ENCODE measurements at regions not wholly inside any gene's neighbourhood (a gene's known extent, or its start where the extent isn't known, plus 50 kb on each side); places are given as distances from the start of the nearest gene placed in this dataset.

DNA sequence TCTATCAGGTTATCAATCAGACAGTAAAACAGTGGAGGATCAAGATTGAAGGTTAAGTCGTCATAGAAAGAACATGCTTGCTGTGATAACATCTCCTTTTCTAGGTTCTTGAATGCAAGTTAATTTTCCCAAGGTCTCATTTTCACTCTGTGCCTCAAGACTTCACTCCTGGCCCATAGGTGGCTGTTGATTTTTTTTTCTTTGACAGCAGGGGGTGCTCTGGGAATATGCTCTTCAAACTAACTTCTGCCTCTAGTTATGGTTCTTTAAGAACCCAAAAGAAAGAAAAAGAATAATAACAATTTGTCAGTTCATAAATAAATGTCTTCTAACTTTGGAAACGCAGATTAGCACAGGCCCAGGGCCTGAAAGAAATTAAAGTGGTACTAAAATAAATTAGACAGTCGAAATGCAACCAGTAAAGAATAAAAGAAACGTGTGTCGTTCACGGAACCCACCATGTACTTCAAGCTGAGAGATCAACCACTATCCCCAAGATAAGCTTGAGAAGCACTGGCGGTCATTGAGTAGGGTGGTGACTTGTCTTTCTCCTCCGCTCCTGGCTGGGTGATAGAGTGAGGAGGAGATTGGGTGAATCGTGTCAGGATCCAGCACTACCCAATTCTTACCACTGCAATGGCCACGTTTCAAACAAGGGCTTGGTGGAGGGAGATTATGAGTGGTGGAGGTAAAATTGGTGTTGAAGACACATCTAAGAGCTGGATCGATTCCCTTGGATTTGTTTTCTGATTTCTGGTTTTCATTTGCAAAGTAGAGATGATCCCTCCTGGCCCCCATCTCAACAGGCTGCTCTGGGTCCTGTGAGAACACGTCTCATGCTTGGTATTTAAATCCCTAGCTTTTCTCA is 93.4 kb upstream of the IRX4 start:
- peak; percentile 31 for DNase-seq (ENCODE audit: low spot score)

DNA sequence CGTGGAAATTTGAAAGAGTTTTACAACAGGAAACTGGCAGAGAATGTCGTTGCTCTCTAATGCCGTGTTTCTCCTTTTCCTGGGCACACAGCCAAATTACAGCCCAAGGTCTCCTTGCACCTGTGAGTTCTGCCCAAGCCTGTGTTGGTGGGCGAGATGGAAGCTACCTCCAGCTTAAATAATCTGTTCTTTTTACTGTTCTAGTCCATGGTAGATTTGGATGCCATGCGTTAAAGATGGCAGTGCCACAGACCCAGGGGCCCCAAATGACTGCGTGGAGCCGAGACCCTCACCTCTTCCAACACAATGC is 92.6 kb upstream of the IRX4 start:
- DNase-seq (ENCODE audit: low spot score) = peak; percentile 33

DNA sequence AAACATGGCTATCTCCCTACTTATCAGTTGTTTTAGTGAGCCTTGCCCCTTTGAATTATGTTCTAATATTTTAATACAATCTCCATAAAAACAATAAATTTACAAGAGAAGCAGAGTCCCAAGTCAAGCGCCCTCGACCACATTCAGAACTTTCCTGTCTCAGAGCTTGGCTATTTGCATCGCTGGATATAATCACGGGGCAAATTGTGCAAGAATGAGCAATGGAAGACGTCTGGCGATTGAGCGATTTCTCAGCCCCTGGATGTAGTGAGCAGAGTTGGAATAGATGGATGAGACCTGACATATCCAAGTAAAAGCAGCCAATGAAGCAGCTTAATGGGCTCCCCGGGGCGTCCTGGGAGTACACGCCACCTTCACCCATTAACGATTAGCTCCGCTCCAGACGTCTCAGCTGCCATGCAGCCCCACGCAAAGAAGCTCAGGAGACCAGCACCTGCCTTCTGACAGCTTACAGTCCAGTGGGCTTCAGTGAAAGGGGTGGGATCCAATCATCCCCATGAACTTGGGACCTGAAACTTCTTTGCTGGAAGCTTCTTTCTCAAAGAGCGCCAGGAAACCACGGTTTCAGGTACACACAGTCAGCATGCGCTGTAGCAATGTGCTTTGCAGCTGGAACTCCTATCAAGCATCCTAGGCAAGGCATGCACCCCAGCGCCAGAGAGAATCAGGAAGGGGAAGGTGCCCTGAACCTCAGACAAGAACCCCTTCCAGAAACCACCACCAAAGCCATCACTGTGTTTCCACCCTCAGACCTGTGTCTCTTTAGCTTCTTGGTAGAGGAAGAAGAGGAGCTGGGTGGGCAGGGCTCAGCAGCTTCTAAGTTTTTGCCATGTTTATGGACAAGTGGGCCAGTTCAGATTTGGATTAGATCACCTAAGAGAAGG is 92.0 kb upstream of the IRX4 start:
- no peak for DNase-seq (ENCODE audit: low spot score)

DNA sequence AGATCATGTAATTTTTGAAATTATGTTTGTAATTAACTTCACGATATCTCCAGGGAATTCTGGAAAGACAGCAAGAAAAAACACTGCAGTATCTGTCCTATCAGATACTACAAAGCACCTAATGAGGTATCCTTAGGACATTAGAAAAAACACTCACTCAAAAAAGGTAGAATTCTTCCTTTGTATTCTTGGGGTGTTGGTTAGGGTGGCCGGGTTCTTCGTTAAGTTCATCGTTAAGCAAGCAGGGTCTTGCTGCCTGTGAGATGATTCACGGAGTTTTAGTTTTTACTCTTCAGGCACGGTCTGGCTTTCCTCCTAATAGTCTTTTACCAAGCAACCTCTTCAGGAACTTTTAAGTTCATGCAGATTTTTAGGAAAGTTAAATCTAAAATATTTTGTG is 91.4 kb upstream of the IRX4 start:
- DNase-seq (ENCODE audit: low spot score) = no peak

DNA sequence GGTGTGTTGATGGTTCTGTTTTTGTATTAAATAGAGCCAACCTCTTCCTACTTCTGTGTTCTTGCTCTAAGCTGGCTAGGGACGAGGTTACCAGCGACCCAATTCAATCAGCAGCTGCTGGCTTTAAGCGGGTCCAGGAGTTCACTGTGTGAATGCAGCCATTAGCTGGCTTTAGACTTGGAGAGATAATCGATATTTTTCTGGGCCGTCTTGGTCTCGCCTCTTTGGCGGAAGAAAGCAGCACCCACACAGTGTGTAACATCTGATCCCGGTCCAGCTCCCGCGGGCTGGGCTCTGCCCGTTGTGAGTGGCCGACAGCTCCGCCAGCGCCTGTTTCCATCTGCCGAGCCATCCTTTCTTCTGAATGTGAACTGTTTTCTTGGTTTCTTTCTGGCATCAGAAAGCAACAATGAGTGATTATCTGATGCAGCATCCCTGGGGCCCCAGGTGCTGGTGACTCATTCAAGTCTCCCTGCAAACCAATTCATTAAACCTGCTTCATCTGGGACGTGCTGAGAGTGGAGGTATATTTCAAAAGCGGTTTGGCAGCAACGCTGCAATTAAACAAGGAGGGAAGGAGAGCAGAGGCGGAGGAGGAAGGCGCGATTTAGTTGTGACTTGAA is 90.8 kb upstream of the IRX4 start:
- DNase-seq (ENCODE audit: low spot score) = peak; percentile 80

DNA sequence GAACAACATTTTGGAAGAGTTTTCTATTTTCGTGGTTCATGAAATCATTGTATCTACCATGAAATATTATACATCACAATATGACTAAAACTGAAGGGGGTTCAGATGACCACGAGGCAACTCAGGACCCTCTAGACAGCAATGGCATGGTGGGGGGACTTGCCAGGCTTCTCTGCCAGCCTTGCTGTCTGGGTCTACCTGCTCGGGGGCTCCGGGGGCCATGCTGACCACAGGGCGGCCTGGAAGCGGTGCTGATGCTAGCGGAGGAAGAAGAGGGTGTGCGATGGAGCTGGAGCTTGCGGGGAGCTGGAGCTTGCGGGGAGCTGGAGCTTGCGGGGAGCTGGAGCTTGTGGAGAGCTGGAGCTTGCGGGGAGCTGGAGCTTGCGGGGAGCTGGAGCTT is 89.2 kb upstream of the IRX4 start:
- no peak for DNase-seq (ENCODE audit: low spot score)

DNA sequence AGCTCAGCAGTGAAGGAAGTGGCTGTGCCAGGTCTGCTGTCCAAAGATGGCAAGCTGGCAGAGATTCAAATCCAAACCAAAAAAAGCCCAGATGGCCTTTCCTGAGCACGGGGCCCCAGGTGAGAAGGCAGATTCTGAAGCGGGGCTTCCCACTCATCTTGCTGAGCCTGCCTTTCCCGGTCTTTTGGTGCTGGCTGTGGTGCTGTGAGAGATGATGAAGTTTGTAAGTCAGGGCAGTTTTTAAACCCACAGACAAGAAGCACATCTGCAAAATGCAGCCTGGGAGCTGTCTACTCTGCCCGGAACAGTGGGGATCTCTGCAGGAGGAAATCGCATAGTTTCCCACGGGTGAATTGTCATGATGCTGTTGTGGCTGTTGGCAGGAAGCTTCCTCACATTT is 85.0 kb upstream of the IRX4 start:
- DNase-seq (ENCODE audit: low spot score) = no peak

DNA sequence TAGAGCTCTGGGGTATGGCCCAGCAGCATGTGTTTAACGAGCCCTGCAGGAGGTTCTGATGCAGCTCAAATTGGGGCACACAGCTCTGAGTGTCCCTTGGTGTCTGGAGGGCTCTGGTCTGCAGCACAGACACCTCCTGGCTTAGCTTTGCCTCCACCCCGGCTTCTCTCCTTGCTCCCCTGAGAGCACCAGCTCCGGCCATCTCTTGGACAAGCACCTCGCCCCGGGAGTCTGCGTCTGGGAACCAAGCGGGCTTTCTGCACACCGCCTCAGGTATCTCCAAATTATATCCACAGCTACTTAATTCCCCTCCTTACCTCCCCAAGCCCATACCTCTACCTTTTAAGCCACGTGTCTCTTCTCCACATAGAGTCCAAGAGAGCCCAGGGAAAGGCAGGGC is 83.7 kb upstream of the IRX4 start:
- no peak for DNase-seq (ENCODE audit: low spot score)

DNA sequence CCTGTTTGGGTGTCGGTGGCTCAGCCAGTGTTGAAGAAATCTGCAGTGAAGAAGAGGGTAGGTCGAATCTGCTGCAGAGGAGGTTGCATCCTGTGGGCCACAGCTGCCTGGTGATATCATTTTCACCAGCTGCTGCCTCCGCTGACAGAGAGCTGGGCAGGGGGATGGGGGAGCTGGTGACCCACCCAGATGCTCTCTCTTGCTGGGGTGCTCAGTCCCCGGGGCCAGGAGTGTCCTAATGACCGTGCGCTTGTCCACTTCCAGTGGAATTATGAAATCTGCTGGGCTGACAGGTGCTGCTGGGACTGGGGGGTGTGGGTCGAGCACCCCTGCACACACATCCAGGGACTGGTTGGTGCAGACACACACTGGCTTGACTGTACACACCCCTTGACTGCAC is 83.2 kb upstream of the IRX4 start:
- DNase-seq (ENCODE audit: low spot score) = no peak

DNA sequence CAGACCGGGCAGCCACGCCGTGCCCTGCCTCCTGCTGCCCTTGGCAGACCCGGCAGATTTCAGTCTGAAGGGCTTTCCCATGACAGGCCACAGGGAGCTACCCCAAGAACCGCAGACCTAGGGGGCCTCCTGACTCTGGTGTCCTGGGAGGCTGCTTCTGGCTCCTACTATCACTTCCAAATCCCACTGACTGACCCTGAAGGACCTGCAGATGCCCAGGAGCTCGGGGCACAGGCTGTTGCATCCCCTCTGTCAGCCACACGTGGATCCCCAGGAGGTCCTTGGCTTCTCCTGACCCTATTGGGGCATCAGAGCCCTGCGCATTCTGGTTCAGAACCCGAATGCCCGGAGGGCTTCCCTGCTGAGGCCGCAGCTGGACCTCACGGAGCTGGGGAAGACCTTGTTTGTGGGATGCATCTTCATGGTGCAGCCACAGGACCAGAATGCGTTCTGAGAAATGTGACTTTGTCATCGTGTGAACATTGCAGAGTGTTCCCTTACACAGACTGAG is 81.3 kb upstream of the IRX4 start:
- no peak for DNase-seq (ENCODE audit: low spot score)

DNA sequence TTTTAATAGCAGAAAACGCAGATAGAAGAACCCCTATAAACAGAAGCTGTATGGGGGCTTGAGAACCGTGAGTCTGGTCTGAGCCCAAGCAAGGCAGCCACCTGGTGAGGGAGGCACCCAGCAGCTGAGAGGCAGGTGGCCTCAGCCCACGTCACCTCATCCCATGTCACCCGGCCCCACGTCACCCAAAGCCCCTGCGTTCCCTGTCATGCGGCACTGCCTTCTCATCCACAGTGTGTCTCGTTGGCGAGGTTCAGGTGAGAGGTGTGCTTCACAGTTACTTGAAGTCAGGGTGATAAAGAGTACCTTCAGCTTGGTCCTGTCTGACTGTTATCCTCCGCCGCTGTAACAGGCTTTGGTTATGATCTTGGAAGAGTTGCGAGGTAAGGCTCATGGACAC is 80.6 kb upstream of the IRX4 start:
- DNase-seq (ENCODE audit: low spot score) = no peak

DNA sequence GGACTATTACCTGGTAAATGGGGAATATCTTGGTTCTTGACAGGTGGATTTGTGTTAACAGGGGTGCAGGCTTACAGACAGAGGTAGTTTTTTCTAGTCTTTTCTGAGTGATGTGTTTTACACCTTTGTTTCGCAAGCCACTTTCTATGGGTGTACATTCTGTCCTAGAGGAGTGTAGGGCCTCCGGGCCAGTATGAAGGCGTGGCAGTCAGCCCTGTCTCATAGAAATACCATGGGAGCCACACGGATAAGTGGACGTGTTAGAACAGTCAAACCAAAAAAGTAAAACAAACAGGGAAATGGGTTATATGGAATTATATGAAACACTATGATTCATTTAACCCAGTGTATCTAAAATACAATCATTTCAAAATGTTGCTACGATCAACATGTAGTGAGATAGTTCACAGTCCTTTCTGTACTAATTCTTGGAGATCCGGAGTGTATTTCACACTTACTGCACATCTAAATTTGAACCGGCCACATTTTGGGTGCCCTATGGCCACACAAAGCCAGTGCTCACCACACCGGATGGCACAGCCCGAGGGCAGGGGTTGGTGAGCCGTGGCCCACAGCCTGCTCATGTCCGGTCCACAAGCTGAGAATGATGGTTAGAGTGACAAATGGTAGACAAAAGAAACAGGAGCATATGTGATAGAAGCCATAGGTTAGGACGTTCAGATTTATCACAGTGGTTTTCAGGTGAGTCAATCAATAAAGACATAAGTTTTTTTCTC is 80.1 kb upstream of the IRX4 start:
- DNase-seq (ENCODE audit: low spot score) = peak; percentile 22

DNA sequence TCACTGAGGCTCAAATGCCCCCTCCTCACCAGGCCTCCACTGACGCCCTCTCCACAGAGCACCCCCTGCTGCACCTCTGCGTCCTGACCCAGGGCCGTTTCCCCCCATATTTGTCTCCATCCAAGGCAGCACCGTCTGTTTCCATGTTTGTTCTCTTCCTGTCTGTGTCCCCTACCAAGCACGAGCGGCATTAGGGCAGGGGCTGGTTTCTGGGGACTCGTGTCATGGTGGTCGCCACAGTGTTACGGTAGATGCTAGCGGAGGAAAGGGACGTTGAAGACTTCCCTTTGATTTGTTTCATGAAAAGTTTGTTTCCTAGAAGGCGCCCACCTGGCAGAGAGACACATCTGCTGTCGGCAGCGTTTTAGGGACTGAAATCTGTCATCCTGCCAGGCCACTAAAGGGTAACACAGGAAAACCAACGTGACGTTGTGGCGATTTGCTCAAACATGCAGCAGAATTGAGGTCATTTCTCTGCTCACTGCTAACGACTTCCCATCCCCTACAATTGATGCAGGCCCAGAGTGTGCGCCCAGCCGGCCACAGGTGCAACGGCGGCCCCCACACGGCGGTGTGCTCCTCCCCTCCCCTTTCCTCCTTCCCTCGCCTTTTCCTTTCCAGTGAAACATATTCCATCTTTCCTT is 79.3 kb upstream of the IRX4 start:
- no peak for DNase-seq (ENCODE audit: low spot score)

DNA sequence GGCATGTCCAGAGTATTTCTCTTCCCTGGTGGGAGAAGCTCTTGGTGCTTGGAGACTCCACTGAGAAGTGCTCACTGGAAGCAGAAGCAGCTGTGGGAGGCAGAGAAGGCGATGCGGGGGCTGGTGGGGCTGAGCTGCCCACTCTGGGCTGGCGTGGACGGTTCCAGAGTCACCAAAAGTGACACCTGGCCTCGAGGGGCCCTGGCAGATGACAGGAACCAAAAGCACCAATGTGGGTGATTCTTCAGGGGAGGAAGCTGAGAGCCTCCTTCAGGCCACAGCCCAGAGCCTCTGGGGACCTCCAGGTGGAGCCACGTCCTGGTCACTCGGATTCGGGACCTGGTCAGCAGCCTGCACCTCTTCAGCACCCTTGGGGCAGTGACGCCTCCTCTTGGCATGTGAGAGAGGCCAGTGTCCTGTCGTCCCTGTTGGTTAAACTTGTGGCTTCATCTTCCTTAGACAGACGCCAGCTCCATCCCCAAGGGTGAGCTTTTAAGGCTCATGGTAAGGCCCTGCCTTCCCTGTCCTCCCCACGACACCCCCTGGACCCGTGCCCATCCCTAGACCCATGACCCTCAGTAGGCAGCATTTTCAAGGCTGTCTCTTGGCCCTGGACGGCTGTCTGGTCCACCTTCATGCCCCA is 78.7 kb upstream of the IRX4 start:
- no peak for DNase-seq (ENCODE audit: low spot score)

DNA sequence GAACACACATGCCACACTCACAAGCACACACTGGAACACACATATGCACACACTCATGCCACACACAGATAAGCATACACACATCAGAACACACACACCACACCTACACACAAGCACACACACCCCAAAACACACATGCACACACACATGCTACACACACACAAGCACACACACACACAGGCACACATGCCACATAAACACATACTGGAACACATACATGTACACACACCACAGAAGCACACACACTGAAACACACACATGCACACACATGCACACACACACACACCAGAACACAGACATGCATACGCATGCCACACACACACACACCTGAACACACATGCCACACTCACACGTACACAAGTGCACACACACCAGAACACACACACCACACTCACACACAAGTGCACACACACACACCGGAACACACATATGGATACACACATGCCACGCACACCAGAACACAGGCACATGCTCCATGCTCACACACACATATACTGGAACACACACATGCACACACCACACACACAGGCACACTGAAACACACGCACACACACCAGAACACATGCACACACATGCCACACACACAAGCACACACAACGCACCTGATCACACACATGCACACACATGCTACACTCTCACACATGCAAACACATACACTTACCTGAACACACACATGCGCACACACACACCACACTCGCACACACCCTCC is 78.0 kb upstream of the IRX4 start:
- no peak for DNase-seq (ENCODE audit: low spot score)

DNA sequence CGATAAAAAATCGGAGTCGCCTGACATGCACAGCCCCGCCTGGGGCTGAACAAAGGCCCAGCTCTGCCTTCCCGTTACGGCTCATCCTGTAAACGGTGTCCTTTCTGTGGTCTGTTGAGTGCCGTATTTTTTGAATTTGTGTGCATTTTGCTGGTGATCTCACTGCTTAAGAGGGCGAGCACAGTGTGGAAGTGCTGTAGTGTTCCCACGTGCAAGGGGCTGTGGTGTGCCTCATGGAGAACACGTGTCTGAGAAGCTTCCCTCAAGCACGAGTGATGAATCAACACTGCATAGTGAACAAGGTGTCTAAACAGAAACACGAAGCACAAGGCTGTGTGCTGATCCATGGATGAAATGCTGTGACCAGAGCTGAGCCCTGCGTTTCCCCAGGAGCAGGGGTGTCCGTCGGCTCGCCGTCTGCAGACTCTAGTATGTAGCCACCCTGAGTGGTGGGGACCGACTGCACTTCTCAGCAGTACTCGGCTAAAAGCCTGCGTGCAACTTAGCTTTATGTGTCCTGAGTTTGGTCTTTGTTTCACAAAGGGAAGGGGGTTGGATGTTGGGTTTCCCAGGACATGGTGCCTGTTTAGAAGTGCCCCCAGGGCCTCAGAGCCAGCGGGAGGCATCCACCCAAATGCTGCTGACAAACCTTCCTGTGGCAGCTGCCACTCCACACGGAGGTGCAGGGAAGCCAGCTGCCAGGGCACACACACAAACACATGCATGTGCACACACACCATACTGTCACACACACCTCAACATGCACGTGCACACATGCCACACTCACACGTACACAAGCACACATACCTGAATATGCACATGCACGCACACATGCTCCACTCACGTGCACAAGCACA is 77.2 kb upstream of the IRX4 start:
- DNase-seq (ENCODE audit: low spot score) = no peak

DNA sequence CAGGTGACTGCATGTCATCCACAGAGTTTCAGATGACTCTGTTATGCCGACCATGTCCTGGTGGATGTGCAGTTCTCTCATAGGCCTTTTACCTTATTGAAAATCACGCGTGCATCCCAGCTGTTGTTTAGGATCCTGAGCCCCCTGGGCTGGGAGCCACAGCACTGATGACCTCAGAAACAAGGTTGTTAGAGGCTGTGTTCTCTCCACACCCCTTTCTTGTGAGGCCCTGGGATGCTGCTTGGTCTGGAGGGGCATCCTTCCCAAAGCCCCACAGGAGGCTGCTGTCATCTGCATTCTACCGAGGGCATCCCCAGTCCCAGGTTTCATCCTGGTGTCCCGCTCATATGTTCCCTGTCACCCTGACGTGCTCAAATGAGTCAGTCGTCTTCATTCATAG is 76.5 kb upstream of the IRX4 start:
- DNase-seq (ENCODE audit: low spot score) = no peak

DNA sequence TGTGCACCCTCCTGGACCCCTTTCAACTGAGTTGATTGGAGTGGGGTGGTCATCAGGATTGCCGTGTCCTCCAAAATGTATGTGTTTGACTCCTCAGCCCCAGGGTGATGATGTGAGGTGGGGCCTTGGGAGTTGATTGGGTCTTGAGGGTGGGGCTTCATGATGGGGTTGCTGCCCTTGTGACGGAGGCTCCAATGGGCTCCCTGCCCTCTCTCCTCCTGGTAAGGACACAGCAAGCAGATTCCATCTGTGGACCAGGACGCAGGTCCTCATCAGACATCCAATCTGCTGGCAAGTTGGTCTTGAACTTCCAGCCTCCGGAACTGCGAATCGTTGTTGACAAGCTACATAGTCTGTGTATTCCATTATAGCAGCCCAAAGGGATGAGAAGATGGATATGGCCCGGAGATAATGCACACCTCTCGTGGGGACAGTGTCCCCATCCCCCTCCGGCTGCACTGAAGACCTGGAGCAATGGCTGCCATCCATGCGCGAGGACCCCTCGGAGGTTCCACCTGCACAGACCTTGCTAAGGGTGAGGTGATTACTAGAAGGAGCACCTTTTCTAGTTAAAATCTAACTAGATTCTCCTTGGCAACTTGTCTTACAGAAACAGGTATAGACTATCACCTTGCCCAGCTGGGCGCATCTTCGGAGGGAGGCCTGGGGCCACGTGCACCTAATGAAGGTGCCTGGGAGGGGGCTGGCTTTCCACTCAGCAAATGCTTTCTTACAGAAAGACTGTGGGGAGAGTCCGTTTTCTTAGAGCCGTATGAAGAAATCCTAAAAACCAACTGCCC is 75.7 kb upstream of the IRX4 start:
- DNase-seq (ENCODE audit: low spot score) = no peak

DNA sequence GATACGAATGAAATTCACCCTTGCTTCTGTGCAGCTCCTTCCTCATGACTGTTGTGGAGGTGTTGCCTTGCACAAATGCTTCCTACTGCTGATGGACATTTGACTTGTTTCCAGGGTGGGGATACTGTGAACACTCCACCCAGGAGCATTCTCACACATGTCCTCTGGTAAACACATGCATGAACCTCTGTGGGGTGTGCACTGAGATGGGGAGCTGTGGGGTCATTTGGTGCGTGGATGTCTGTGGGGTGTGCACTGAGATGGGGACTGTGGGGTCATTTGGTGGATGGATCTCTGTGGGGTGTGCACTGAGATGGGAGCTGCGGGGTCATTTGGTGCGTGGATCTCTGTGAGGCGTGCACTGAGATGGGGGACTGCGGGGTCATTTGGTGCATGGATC is 72.9 kb upstream of the IRX4 start:
- DNase-seq (ENCODE audit: low spot score) = no peak
